NCI-H187 treated with DMSO at 0.1 percent for 48 hours (cell line): ENCODE measurements at regions not wholly inside any gene's neighbourhood (a gene's known extent, or its start where the extent isn't known, plus 50 kb on each side); places are given as distances from the start of the nearest gene placed in this dataset.

Experiments used
- DNase-seq: peaks from one replicate; lab custom pipeline; 2025; lab: John Stamatoyannopoulos, UW

DNA sequence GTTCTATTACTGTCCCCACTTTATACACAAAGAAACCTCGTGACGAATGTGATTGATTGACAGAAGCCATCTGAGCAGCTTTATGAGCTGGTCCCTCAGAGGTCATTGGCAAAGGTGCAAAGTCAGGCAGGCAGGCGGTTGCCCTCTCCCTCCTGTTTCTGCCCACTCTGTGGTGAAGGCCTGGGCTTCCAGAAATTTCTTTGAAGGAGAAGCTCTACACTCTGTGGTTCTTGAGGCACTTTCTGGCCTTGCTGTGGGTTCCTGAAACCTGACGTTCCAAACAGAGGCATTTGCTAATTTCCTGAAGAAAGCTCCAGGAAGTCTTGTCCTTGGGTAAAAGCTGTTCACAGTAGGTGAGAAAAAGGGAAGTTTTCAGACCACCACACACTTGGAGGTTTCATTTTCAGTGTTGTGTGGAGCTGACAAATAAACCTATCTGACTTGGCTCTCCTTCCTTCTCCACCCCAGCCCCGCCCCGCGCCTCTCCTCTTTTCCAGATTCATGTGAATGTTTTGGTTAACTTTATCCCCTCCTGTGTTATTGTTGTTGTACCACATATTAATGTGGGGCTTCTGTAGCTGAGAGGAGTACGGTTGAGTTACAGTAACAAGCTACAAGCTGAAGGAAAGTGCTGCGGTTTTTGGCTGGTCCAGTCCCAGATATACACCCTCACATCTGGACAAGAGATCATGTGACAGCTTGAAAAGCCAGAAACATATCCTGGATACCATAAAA, 274.1 kb downstream of the CLIC5 start:
- no peak for DNase-seq

DNA sequence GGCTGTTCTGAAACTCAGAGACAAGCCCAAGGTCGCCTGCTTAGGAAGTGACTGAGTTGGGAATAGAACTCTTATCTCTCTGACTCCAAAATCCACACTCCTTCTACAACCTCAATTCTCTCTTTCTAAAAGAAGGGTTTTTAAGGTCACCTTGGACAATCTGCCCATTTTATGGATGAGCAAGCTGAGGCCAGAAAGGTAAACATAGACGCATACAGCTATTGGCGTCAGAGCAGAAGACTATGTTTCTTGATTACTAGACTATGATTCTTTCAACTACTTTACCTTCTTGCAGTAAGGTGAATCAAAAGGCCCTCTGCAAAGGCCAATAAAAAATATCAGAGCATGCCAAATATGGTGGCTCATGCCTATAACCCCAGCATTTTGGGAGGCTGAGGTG, 276.6 kb downstream of the CLIC5 start:
- DNase-seq, result no peak

DNA sequence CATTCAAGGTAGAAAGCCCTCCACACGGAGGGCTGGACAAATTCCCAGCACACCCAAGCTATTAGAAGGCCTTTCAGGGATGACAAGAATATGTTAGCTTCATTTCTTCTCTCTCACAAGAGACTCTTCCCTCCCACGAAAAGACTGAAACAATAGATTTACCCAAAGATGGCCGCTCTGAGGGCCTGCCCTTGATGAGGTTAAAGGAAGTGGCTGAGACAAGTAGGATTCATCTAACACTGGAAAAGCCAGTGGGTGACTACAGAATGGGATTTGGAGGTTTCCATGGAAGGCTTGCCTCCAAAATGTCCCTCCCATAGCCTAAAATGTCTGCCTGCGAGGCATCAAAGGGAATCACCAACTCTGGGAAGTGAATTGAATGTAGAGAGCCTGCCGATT, 277.6 kb downstream of the CLIC5 start:
- DNase-seq, result no peak

DNA sequence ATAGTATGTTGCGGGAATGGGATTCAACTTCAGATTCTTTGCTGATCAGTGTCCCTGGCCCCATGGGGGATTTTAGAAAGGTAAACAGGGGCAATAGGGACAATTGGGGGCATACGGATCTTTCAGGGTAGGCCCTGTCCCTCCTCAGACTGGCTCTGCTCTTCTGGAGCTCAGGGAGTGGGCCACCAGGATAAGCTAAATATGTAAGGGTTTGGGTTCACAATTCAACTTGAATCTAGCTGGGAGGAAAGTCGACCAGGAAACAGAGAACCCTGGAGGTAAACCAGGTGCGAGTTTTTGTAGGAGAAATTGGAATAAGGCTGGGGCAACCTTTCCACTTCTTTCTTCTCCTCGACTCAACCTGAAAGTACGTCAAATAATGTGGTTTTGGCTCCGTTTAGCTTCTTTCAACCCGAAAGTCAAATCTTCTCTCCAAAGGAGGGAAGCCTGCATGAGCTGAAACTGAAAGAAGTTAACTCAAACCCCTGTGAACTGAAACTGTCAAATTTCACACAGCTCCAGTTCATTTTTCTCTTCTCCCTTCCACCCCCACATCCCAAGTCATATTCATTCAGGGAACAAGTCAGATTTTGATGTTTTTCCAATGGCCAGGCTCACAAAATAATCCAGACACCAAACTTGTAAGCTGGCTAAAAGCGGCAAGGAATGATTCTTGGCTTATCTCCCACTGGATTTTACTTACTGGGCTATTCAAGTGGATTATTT, 278.2 kb downstream of the CLIC5 start:
- no peak for DNase-seq

DNA sequence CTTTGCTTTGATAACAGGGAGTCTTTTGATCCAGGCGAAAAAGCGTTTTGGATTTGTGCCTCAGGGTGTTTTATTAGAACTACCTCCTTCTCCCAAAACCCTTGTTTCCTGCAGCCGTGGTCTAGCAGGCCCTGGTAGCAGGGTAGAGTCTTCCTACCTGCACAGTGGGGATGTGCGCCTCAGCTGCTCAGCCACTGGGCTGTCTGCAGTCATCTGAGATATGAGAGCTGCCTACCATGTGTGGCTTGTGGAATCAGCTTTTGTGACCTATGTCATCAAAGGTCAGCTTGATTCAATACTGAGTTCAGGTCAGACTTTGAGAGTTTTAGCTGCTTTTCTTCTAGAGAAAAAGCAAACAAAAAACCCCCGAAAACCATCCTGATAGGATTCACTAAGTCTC, 279.5 kb downstream of the CLIC5 start:
- DNase-seq, result no peak

DNA sequence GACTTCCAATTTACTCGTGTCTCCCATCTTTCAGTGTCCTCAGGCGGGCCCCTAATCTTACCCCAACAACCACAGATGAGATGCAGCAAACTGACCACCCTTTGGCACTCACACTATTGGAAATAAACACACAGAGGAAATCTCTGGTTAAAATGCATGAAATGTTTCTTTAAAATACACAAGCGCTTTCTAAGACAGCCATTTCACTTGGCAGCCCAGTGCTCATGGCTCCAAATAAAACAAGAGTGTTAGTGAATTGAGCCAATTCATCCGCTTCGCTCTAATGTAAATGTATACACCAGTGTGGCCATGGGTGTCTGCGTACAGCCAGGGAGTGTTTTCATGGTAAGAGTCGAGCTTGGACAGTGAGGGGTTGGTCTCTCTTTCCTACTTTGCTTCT, 282.9 kb downstream of the CLIC5 start:
- DNase-seq, result no peak

DNA sequence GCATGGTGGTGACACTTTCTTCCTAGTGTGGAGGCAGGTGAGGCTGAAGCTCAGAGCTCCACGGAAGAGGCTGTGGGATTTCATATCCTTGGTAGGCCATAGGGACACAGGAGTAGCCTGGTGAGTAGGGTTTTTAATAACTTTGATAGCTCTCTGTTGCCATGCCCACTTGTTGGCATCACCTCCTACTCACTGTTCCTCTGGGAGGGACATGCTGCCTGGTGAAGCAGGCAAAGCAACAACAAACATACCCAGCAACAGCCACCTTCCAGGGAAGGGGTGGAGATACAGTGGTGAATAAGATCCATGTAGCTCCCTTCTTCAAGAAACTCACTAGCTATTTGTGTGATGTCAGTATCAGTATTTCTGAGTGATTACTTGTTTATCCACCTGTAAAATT, 285.4 kb downstream of the CLIC5 start:
- no peak for DNase-seq

DNA sequence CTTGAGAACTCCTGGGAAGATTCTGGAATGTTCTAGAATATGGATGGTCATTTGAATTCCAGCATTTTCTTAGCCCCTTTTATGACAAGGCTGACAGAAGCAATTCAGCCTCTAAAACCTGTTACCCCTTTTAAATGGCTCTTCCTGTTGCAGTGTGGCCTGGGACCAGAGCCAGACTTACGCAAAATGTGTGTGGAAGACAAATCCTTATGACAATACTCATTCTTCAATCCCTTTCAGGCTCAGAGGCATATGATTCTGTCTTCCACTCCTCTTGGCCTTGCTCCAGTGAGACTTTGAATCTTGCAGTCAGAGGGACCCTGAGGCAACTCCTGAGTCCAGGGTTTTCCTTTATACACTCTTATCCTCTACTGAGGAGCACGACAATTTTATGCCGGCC, 287.0 kb downstream of the CLIC5 start:
- no peak for DNase-seq

DNA sequence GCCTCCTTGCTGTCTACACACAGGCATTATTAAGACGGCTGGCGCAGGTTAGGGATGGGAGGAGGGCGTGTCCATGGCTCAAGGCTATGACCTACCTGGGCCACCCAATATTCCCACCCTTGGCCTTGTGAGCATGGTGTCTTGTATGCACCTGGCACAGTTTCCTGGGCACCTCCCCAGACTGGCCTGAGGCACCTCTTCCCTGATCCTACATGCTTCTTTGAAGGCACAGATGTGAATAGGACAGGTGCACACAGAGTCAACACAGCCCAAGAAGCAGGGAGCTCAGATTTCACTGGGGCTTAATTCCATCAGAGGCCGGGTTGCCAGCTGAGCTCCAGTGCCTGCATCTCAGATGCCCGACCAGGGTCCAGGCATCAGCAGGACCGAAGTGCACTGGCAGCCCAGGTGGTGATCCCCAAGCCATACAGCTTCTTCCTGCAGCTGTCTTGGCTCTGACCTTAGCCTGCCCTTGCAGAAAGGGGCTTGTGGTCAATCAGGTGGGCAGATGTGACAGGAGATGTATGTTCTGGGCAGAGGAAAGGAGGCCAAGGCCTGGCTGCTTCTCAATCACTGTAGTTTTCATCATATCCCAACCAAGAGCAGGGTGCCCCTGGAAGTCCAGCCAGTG, 287.7 kb downstream of the CLIC5 start:
- no peak for DNase-seq

DNA sequence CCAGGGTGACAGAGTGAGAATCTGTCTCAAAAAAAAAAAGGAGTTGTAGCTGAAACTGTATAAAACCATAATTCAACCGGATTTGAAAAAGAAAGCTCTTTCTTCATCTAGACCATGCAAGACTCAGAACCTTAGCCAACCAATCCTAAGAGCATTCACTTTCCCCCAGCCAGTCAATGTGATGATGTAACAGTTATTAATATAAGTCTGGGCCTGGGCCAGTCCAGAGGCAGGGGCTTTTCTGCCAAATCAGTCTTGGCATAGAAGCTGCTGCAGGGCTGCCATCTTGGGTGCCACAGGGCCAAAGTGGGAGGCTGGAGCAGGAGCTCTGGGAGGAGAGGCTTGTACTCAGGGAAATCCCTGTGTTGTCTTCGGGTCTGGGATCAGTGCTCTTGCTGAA, 288.4 kb downstream of the CLIC5 start:
- no peak for DNase-seq

DNA sequence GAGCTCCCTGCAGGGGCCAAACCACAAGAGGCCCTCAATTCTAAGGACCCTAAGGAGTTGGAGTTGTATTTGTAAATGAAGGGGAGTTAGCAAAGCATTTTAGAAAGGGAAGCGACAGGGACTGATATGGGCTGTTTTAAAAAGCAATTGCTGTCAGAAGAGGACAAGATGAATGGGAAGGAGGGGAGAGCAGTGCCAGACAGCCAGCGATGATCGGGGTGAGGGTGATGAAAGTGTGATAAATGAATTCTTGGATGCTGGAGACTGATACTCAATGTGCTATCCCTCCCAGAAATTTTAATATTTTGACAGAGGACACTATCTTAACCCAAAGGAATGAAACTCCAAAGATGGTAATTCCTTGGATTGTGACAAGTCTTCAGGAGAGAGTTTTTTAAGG, 289.2 kb downstream of the CLIC5 start:
- DNase-seq, result no peak

DNA sequence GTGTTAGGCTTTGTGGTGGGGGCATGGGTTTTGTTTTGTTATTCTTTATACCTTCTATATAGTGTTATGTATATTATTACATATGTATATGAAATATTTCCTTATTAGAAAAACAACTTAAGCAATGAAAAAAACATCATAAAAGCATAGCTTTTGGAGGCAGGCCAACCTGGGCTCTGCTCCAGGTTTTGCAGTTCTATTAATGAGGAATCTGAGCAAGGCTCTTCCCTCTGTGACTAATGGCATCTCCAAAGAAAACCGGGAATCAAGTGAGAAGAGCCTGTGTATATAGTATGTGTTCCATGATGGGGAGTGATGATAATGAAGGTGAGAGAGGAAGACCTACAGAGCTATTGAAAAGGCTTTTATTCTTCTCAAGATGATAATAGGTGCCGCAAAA, 291.1 kb downstream of the CLIC5 start:
- no peak for DNase-seq

DNA sequence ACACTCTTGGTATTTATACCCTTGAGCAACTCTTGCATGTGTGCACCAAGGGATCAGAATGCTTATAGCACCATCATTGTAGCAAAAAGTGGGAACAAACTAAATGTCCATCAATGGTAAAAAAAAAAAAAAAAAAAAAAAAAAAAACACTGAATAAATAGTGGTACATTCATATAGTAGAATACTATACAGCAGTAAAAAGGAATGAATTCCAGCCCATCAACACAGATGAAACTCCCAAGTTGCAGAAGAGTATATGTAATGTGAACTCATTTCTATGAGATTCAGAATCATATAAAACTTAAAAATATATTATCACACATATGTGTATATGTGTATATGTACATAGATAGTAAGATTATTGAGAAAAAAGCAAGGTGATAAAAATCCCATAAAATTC, 291.6 kb downstream of the CLIC5 start:
- no peak for DNase-seq

DNA sequence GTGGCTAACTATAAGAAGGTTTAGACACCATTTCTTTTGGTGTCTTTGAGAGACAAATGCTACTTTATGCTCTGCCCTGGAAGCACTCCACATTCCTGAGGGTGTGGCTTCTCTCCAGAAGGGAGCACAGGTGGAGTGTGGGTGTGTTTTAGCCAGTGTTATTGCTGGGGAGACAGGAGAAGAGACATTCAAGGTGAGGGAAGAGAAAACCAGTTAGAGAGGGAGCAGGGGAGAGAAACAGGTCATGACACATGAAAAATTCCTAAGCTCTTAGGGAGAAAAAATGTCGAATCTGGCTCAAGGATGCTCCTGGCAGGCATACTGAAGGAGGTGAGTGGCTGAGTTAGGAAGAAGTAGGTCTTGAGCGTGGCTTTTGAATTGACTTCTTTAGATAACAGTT, 292.8 kb downstream of the CLIC5 start:
- DNase-seq, result no peak

DNA sequence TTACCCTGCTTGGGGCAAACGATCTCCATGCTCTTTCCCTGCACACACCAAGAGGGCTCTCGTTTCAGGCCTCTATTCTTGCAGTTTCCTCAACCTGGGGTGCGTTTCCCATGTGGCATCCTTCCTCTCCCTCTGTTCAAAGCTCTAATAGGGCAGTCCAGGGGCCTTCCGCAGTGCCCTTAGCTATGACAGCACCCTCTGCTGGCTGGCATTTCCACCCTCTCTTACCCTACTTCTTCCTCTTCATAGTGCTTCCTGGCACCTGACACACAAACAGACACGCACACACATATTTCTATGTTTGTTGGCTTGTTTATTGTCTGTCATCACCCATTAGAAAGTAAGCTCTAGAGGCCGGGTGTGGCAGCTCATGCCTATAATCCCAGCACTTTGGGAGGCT, 294.0 kb downstream of the CLIC5 start:
- DNase-seq, result no peak

DNA sequence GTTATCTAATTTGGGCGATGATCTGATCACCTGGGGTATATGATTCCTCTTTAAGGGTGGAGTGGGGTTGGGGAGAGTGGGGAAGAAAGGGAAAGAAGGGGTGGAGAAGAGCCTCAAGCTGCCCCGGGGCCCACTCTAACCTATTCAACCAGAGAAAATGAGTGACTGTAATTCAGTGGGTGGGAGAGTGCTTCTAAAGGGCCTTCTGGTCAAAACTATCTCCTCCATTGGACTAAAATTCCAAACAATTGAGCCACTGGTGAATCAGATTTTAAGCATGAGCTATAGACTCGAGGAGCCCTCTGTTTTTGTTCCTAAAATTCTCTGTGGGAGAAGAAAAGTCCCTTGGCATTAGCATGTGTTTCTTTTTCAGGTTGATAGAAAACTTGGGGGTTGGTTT, 296.8 kb downstream of the CLIC5 start:
- no peak for DNase-seq

DNA sequence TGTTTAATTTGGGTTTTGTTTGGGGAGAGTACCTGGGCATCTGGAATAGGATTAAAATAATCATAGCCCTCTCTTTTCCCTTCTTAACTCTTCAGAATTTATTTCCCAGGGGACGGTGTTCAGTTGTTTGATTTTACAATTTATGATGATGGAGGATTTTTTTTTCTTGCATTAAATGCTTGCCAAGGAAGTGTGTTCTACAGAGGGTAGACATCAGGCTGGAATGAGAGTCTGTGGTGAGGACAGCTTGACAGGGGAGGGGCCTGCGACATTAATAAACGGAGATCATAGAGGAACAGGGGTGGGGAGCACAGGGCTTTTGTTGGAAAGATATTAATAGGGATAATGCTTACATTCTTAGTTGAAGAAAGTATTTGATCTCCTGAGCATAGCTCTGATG, 297.5 kb downstream of the CLIC5 start:
- no peak for DNase-seq

DNA sequence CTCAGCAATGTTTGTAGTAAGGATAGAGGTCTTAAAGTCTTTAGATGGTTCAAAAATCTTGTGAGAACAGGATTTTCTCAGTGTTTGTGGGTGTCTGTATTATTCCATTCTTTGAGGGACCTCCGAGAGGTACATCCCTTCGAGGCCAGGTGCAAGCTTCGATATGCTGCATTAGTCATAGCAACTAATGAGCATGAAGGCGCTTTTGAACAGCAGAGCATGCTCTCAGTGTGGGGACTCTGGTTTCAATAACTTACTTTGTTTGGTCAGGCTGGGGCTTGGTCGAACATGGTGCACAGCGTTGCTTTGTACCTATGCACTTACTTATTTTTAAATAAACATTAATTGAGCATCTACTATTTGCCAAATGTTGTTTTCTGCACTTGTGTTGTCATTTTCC, 297.9 kb downstream of the CLIC5 start:
- DNase-seq, result no peak

DNA sequence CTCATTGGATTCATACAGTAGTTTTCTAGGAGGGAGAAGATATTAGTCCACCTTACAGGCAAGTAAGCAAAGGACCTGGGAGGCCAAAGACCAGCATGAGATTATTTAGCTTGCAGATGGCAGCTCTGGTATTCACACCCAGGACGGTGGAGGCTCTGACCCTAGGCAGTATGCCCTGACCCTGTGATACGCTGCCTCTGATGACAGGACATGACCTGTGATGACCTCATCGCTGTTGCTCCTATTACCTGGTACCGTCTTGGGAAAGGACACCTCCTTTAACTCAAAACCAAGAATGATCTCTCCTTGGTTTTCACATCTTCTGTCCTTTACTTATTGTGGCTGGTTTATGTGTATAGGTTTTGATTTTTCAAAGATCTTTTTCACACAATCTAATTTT, 298.6 kb downstream of the CLIC5 start:
- DNase-seq, result no peak

DNA sequence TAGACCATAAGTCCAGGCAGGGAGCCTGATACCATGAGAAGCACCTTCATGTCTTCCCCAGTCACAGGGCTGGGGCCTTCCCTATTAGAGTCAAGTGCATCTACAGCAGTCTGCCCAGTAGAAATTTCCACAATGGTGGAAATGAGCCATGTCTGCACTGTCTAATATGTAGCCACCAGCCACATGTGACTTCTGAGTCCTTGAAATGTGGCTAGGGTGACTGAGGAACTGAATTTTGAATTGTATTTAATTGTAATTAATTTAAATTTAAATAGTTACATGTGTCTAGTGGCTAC, 300.2 kb downstream of the CLIC5 start:
- no peak for DNase-seq

DNA sequence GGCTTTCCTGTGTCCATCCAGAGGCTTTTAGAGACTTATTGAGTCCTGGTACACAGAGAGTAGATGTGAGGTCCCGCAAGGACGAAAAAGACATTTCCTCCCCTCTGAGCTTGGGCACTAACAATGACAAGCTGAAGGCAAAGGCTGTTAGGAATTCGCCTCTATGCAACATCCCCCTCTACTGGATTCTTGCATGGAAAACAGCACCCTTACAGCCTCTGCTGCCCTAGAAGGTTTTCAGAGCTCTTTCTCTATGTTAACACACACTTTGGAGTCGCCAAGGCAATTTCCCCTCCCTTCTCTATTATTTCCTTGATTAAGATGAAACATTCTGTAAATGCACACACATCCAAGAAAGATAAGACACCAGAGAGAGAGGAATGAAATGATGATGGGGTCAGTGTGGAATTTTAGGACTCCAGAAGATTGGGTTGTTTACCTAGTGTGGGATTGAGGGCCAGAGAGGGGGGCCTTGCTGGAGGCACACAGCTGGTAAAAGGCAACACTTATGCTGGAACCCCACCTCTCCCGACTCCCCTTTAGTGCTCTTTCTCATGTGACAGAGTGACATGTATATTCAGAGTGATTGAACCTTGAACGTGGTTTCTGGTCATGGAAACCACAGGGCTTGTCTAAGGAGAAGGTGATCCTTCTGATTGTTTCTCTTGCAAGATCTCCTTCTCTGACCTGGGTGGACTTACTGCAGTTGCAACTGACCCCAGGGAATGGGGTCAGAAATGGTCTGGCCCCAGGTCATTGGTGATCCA, 300.7 kb downstream of the CLIC5 start:
- peak; percentile 32 for DNase-seq

DNA sequence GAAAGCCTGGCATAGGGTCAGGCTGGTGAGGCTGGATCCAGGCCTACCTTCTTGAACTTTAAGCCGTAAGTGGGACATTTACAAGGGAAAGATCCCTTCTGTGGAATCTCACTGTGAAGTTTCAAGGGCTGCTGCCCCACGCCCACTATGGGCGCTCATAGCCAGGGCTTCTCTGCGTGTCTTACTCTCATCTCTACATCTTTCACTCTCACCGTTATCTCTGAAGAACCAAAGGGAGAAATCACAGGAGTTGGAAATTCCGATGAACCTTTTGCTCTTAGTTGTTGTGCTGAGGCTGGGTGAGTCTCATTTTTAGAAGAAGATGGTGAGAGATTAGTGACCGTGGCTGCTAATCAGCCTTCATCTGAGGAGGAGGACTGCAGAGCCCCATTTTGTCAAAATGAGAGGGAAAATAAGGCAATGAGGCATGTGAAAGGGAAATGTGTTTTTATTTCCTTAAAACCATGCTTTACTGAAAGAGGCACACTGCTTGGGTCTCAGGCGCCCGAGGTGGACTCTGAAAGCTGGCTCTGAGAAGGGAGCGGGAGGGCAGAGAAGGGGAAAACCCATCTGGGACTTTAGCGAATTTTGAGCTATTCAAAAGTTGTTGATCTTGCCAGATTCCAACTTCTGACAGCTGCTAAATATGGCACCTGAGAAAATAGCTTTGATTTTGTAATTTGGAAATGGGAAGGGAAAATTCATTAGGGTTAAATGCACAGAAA, 301.5 kb downstream of the CLIC5 start:
- no peak for DNase-seq
